HT1080 (cell line): ENCODE measurements at regions not wholly inside any gene's neighbourhood (a gene's known extent, or its start where the extent isn't known, plus 50 kb on each side); places are given as distances from the start of the nearest gene placed in this dataset.

Source experiments
- DNase-seq: peaks from one replicate; pipeline ENCODE4 v3.0.0-alpha.2; 2015; ENCODE audit warnings: low read depth

- DNase-seq, result peak; percentile 52
Measured at GRCh38 chr2:81858998-81859397, 1554.4 kb upstream of the LRRTM1 start.

- DNase-seq, result peak; percentile 80
Measured at GRCh38 chr2:81853341-81853740, 1548.8 kb upstream of the LRRTM1 start.

- DNase-seq, result no peak
Measured at GRCh38 chr2:81852651-81853050, 1548.1 kb upstream of the LRRTM1 start.

GRCh38 chr2:81839780-81840179, 1535.2 kb upstream of the LRRTM1 start:
- peak; percentile 36 for DNase-seq

GRCh38 chr2:81835321-81836000, 1530.9 kb upstream of the LRRTM1 start:
- peak; percentile 82 for DNase-seq

GRCh38 chr2:81786811-81787210, 1482.3 kb upstream of the LRRTM1 start:
- no peak for DNase-seq

GRCh38 chr2:81767187-81767912, 1462.8 kb upstream of the LRRTM1 start:
- peak; percentile 76 for DNase-seq

GRCh38 chr2:81747481-81748070, 1443.0 kb upstream of the LRRTM1 start:
- no peak for DNase-seq

- DNase-seq, result peak; percentile 9
Measured at GRCh38 chr2:81739966-81740365, 1435.4 kb upstream of the LRRTM1 start.

- DNase-seq, result no peak
Measured at GRCh38 chr2:81734981-81735380, 1430.4 kb upstream of the LRRTM1 start.

- DNase-seq, result no peak
Measured at GRCh38 chr2:81714817-81715216, 1410.3 kb upstream of the LRRTM1 start.

GRCh38 chr2:81706856-81707255, 1402.3 kb upstream of the LRRTM1 start:
- peak; percentile 4 for DNase-seq

- no peak for DNase-seq
Measured at GRCh38 chr2:81703831-81704230, 1399.3 kb upstream of the LRRTM1 start.

GRCh38 chr2:81692566-81692965, 1388.0 kb upstream of the LRRTM1 start:
- DNase-seq, result no peak

GRCh38 chr2:81675641-81676040, 1371.1 kb upstream of the LRRTM1 start:
- no peak for DNase-seq

GRCh38 chr2:81672923-81673322, 1368.4 kb upstream of the LRRTM1 start:
- no peak for DNase-seq

- DNase-seq, result no peak
Measured at GRCh38 chr2:81672516-81672915, 1368.0 kb upstream of the LRRTM1 start.

- DNase-seq, result no peak
Measured at GRCh38 chr2:81670885-81671284, 1366.3 kb upstream of the LRRTM1 start.

GRCh38 chr2:81661081-81661480, 1356.5 kb upstream of the LRRTM1 start:
- DNase-seq, result no peak

- DNase-seq, result peak; percentile 97
Measured at GRCh38 chr2:81658227-81658626, 1353.7 kb upstream of the LRRTM1 start.

GRCh38 chr2:81650048-81650971, 1345.8 kb upstream of the LRRTM1 start:
- peak; percentile 89 for DNase-seq

- no peak for DNase-seq
Measured at GRCh38 chr2:81648806-81649205, 1344.3 kb upstream of the LRRTM1 start.
